GM23248 (cell line): ENCODE measurements at regions not wholly inside any gene's neighbourhood (a gene's known extent, or its start where the extent isn't known, plus 50 kb on each side); places are given as distances from the start of the nearest gene placed in this dataset.
"Not testable (repeated sequence)": the region's sequence is repeated elsewhere in the genome, so short reads cannot be mapped to it uniquely, and the experiment has no call there.

ENCODE experiments used
- EZH2 ChIP-seq: fragments of 200-600 bp; sonication (generic); IDR thresholded peaks from 2 replicates; pipeline ENCODE4 v1.6.1; 2018; ENCODE audit warnings: antibody characterized with exemption, mild to moderate bottlenecking; ENCODE audit not compliant: insufficient read depth, poor library complexity, severe bottlenecking
- EZH2phosphoT487 ChIP-seq: fragments of 200-600 bp; sonication (generic); IDR thresholded peaks from 2 replicates; pipeline ENCODE4 v1.6.1; 2018; ENCODE audit warnings: antibody characterized with exemption, moderate library complexity, mild to moderate bottlenecking, low read depth; ENCODE audit not compliant: insufficient read depth

DNA sequence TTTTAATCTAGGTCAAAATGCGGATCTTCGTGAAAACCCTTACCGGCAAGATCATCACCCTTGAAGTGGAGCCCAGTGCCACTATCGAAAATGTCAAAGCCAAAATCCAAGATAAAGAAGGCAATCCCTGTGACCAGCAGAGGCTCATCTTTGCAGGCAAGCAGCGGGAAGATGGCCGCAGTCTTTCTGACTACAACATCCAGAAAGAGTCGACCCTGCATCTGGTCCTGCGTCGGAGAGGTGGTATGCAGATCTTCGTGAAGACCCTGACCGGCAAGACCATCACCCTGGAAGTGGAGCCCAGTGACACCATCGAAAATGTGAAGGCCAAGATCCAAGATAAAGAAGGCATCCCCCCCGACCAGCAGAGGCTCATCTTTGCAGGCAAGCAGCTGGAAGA lies 511.8 kb downstream of the KCNJ18 start:
- not testable (repeated sequence) for TF ChIP-seq EZH2, EZH2phosphoT487
